PC-3 (cell line): ENCODE measurements at regions not wholly inside any gene's neighbourhood (a gene's known extent, or its start where the extent isn't known, plus 50 kb on each side); places are given as distances from the start of the nearest gene placed in this dataset.

Experiments used
- CTCF ChIP-seq: fragments of 300-600 bp; sonication (generic); conservative IDR thresholded peaks from 2 replicates; pipeline ENCODE4 v1.5.1; 2017; ENCODE audit warnings: antibody characterized with exemption, low read depth, mild to moderate bottlenecking, low read length
- EZH2 ChIP-seq: fragments of 300-600 bp; sonication (generic); IDR thresholded peaks from one replicate; pipeline ENCODE4 v1.6.1; 2017; ENCODE audit warnings: antibody characterized with exemption, mild to moderate bottlenecking, low read length; ENCODE audit not compliant: unreplicated experiment
- EZH2phosphoT487 ChIP-seq: fragments of 300-600 bp; sonication (generic); IDR thresholded peaks from 2 replicates; pipeline ENCODE4 v1.6.1; 2018; ENCODE audit warnings: mild to moderate bottlenecking, antibody characterized with exemption, low read length, borderline replicate concordance

- TF ChIP-seq EZH2phosphoT487 (no peak), CTCF (peak; percentile 53), EZH2 (no peak)
Observed at GRCh38 chr1:58841455-58841854, 57.6 kb upstream of the JUN start.
